GM23338 (cell line): ENCODE measurements at regions not wholly inside any gene's neighbourhood (a gene's known extent, or its start where the extent isn't known, plus 50 kb on each side); places are given as distances from the start of the nearest gene placed in this dataset.

Experiments used
- ATAC-seq: fragments of 200-7000 bp; cut with Tn5 transposase; 3 replicates; pipeline ENCODE4 v1.9.1; 2020
- DNase-seq: peaks from one replicate; pipeline ENCODE4 v3.0.0-alpha.2; 2015; ENCODE audit warnings: low spot score
- H2AFZ ChIP-seq: fragments of 200-600 bp; sonication (generic); 2 replicates; pipeline ENCODE4 v1.8.0; 2016; ENCODE audit warnings: antibody characterized with exemption, mild to moderate bottlenecking, moderate library complexity
- H3F3A ChIP-seq: fragments of 200-600 bp; sonication (generic); replicated peaks from 2 replicates; pipeline ENCODE4 v1.8.0; 2017; ENCODE audit warnings: antibody characterized with exemption, mixed run types, low read depth
- H3K27ac ChIP-seq: fragments of 200-600 bp; sonication (generic); 2 replicates; pipeline ENCODE4 v1.6.1; 2016; ENCODE audit warnings: low read depth
- H3K27me3 ChIP-seq: fragments of 200-600 bp; sonication (generic); 2 replicates; pipeline ENCODE4 v1.8.0; 2016; ENCODE audit warnings: mild to moderate bottlenecking, mixed run types, moderate library complexity; ENCODE audit not compliant: insufficient read depth
- H3K36me3 ChIP-seq: fragments of 200-600 bp; sonication (generic); 2 replicates; pipeline ENCODE4 v1.8.0; 2016; ENCODE audit warnings: mild to moderate bottlenecking; ENCODE audit not compliant: insufficient read depth
- H3K4me1 ChIP-seq: fragments of 200-600 bp; sonication (generic); 2 replicates; pipeline ENCODE4 v1.8.0; 2016; ENCODE audit warnings: mild to moderate bottlenecking, moderate library complexity; ENCODE audit not compliant: insufficient read depth
- H3K4me2 ChIP-seq: fragments of 200-600 bp; sonication (generic); 2 replicates; pipeline ENCODE4 v1.7.1; 2017; ENCODE audit warnings: mixed run types
- H3K4me3 ChIP-seq: fragments of 200-600 bp; sonication (generic); 2 replicates; pipeline ENCODE4 v1.6.1; 2016; ENCODE audit warnings: mixed run types
- H3K79me2 ChIP-seq: fragments of 200-600 bp; sonication (generic); replicated peaks from 2 replicates; pipeline ENCODE4 v1.8.0; 2017; ENCODE audit warnings: mild to moderate bottlenecking; ENCODE audit not compliant: insufficient read depth
- H3K9me2 ChIP-seq: fragments of 200-600 bp; sonication (generic); 2 replicates; pipeline ENCODE4 v1.8.0; 2017; ENCODE audit not compliant: insufficient read depth
- H4K20me1 ChIP-seq: fragments of 200-600 bp; sonication (generic); replicated peaks from 2 replicates; pipeline ENCODE4 v1.8.0; 2017; ENCODE audit warnings: mild to moderate bottlenecking; ENCODE audit not compliant: insufficient read depth
- H3K27ac Mint-ChIP-seq: 2 replicates; pipeline ENCODE4 v1.8.0; 2020; ENCODE audit warnings: inconsistent platforms, mild to moderate bottlenecking, moderate library complexity, mixed read lengths
- H3K27me3 Mint-ChIP-seq: 3 replicates; pipeline ENCODE4 v1.8.0; 2022; ENCODE audit warnings: low read depth, mild to moderate bottlenecking, moderate library complexity, mixed read lengths, inconsistent platforms; ENCODE audit not compliant: insufficient read depth, poor library complexity
- H3K36me3 Mint-ChIP-seq: 3 replicates; pipeline ENCODE4 v1.8.0; 2021; ENCODE audit warnings: low read depth, mild to moderate bottlenecking, inconsistent platforms, moderate library complexity, mixed read lengths
- H3K4me1 Mint-ChIP-seq: 3 replicates; pipeline ENCODE4 v1.8.0; 2020; ENCODE audit warnings: mild to moderate bottlenecking, inconsistent platforms, mixed read lengths
- H3K4me3 Mint-ChIP-seq: 3 replicates; pipeline ENCODE4 v1.8.0; 2021; ENCODE audit warnings: moderate library complexity, mild to moderate bottlenecking, inconsistent platforms, mixed read lengths
- H3K9me3 Mint-ChIP-seq: 3 replicates; pipeline ENCODE4 v1.8.0; 2020; ENCODE audit warnings: moderate library complexity, mild to moderate bottlenecking, inconsistent platforms, mixed read lengths
- CREB1 ChIP-seq: fragments of 250-450 bp; sonication (Bioruptor Pico); IDR thresholded peaks from 2 replicates; pipeline ENCODE4 v1.5.0; 2020; ENCODE audit warnings: low read depth, mild to moderate bottlenecking, moderate library complexity
- ETS1 ChIP-seq: IDR thresholded peaks from 2 replicates; pipeline ENCODE4 v1.6.1; 2016; ENCODE audit warnings: antibody characterized with exemption
- EZH2 ChIP-seq: fragments of 200-600 bp; sonication (generic); IDR thresholded peaks from one replicate; pipeline ENCODE4 v1.8.0; 2017; ENCODE audit warnings: antibody characterized with exemption, mild to moderate bottlenecking, low read depth; ENCODE audit not compliant: unreplicated experiment
- EZH2phosphoT487 ChIP-seq: fragments of 200-600 bp; sonication (generic); IDR thresholded peaks from one replicate; pipeline ENCODE4 v1.8.1; 2018; ENCODE audit warnings: antibody characterized with exemption; ENCODE audit not compliant: unreplicated experiment
- JUNB ChIP-seq: IDR thresholded peaks from one replicate; pipeline ENCODE4 v1.6.1; 2016; ENCODE audit warnings: antibody characterized with exemption; ENCODE audit not compliant: unreplicated experiment
- NANOG ChIP-seq: IDR thresholded peaks from 2 replicates; pipeline ENCODE4 v1.6.1; 2016; ENCODE audit warnings: antibody characterized with exemption, borderline replicate concordance
- POLR2AphosphoS5 ChIP-seq: IDR thresholded peaks from 2 replicates; pipeline ENCODE4 v1.6.1; 2016; ENCODE audit warnings: antibody characterized with exemption, low read depth
- REST ChIP-seq: IDR thresholded peaks from one replicate; pipeline ENCODE4 v1.6.1; 2018; ENCODE audit warnings: antibody characterized with exemption; ENCODE audit not compliant: unreplicated experiment
- STAT1 ChIP-seq: IDR thresholded peaks from one replicate; pipeline ENCODE4 v1.6.1; 2016; ENCODE audit warnings: antibody characterized with exemption; ENCODE audit not compliant: unreplicated experiment
- ZNF114 ChIP-seq: fragments of 250-450 bp; sonication (Bioruptor Pico); IDR thresholded peaks from 2 replicates; pipeline ENCODE4 v1.5.0; 2020; ENCODE audit warnings: mild to moderate bottlenecking, moderate library complexity
- ZNF331 ChIP-seq: fragments of 250-450 bp; sonication (Bioruptor Pico); IDR thresholded peaks from 2 replicates; pipeline ENCODE4 v1.5.0; 2020; ENCODE audit warnings: low read depth, mild to moderate bottlenecking, moderate library complexity
- TF ChIP-seq, protein P1 (sequence below), 2 experiments: fragments of 200-600 bp in 1 of 2; sonication (generic) in 1 of 2; conservative IDR thresholded peaks; 2 replicates each; pipeline versions ENCODE4 v1.5.1 to v1.6.1; 2016 to 2017; ENCODE audit warnings: antibody characterized with exemption in 2 of 2, low read depth in 2 of 2, mild to moderate bottlenecking in 2 of 2, moderate library complexity in 1 of 2

DNA sequence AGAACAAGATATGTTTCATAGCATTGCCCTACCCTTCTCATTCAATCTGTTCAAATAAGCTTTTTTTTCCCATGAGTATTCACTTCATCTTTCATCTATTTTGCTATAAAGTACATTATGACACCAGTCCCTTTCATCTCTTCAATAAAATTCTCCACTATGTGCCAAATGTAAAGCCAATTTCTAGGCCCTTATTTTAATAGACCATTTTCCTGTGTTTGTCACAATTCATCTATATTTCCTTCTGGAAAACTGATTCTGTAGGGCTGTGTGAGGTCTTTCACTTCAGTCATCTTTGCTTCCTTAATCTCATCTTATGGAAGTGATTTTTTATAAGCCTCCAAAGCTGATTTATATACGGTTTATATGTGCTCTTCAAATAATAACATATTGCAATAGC is 992.4 kb upstream of the EYS start:
- no peaks in the 10 kb centered on the region for H3K36me3 ChIP-seq
- Mint-ChIP-seq H3K9me3 (peaks cover 16% of the 10 kb centered on the region), H3K27ac (no peak overlapping the region), H3K27me3 (no peaks in the 10 kb centered on the region), H3K4me3 (no peak overlapping the region), H3K36me3 (peaks cover 7% of the 10 kb centered on the region; the same call in 1 of the 3 replicates), H3K4me1 (no peaks in the 10 kb centered on the region)
- no peaks in the 10 kb centered on the region for H3K4me1 ChIP-seq
- H3K4me3 ChIP-seq = no peak overlapping the region
- TF ChIP-seq, protein P1, sequence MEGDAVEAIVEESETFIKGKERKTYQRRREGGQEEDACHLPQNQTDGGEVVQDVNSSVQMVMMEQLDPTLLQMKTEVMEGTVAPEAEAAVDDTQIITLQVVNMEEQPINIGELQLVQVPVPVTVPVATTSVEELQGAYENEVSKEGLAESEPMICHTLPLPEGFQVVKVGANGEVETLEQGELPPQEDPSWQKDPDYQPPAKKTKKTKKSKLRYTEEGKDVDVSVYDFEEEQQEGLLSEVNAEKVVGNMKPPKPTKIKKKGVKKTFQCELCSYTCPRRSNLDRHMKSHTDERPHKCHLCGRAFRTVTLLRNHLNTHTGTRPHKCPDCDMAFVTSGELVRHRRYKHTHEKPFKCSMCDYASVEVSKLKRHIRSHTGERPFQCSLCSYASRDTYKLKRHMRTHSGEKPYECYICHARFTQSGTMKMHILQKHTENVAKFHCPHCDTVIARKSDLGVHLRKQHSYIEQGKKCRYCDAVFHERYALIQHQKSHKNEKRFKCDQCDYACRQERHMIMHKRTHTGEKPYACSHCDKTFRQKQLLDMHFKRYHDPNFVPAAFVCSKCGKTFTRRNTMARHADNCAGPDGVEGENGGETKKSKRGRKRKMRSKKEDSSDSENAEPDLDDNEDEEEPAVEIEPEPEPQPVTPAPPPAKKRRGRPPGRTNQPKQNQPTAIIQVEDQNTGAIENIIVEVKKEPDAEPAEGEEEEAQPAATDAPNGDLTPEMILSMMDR (conservative IDR thresholded peaks at IDR 0.05; ENCODE audit: low read depth in 2 of 2) = no peak
- TF ChIP-seq POLR2AphosphoS5 (no peak), EZH2 (no peak), ETS1 (no peak), REST (no peak), STAT1 (no peak), CREB1 (CRISPR knock-in tag) (no peak), EZH2phosphoT487 (no peak), JUNB (no peak), NANOG (no peak), ZNF331 (CRISPR knock-in tag) (no peak), ZNF114 (CRISPR knock-in tag) (no peak)
- H3K4me2 ChIP-seq = no peak overlapping the region
- H4K20me1 ChIP-seq = no peaks in the 10 kb centered on the region
- ATAC-seq (no peak), DNase-seq (no peak)
- no peaks in the 10 kb centered on the region for H3K79me2 ChIP-seq
- no peaks in the 10 kb centered on the region for H3F3A ChIP-seq
- 0 out of 2 replicates have a peak, but pooled peaks cover 3% of the 10 kb centered on the region for H3K9me2 ChIP-seq
- no peak overlapping the region for H2AFZ ChIP-seq
- H3K27me3 ChIP-seq = no peaks in the 10 kb centered on the region
- no peak overlapping the region for H3K27ac ChIP-seq
